WERI-Rb-1 (cell line): ENCODE measurements at regions not wholly inside any gene's neighbourhood (a gene's known extent, or its start where the extent isn't known, plus 50 kb on each side); places are given as distances from the start of the nearest gene placed in this dataset.

ENCODE experiments used
- DNase-seq: peaks from one replicate; pipeline ENCODE4 v3.0.0-alpha.2; 2020
- H3K27ac ChIP-seq: fragments of 250-450 bp; sonication (Bioruptor Pico); 2 replicates; pipeline ENCODE4 v1.5.1; 2020; ENCODE audit warnings: mild to moderate bottlenecking, moderate library complexity
- H3K27me3 ChIP-seq: fragments of 250-450 bp; sonication (Bioruptor Pico); 2 replicates; pipeline ENCODE4 v1.5.1; 2021; ENCODE audit warnings: mild to moderate bottlenecking, low read depth, moderate library complexity; ENCODE audit not compliant: insufficient read depth, severe bottlenecking
- H3K36me3 ChIP-seq: fragments of 250-450 bp; sonication (Bioruptor Pico); 2 replicates; pipeline ENCODE4 v1.5.1; 2020; ENCODE audit warnings: mild to moderate bottlenecking, moderate library complexity
- H3K4me3 ChIP-seq: 2 replicates; pipeline ENCODE4 v1.5.1; 2011; ENCODE audit warnings: low read depth, mild to moderate bottlenecking, control low read depth, low read length
- H3K9me3 ChIP-seq: fragments of 250-450 bp; sonication (Bioruptor Pico); 2 replicates; pipeline ENCODE4 v1.5.1; 2021; ENCODE audit warnings: mild to moderate bottlenecking, moderate library complexity; ENCODE audit not compliant: severe bottlenecking
- TF ChIP-seq, protein P1 (sequence below): IDR thresholded peaks from 2 replicates; pipeline ENCODE4 v1.5.1; 2011; ENCODE audit warnings: low read depth, mild to moderate bottlenecking, control low read depth, inconsistent platforms, low read length

DNA sequence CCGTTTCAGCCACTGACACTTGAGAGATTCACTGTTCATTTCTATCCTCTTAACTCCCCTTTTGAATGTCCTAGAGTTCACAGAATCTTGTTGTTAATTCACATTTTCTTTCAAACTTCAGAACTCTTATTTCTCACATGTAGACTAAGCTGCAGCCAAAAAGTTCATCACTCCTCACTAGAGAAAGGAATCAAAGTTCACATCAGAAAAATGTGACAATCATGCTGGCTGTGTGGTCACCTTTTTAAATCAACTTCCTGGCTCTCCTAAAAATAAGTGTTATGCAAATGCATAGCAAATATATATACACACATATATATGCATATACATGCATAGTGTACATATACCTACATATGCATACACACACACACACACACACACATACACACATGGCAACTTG lies 123.0 kb downstream of the CBLN4 start:
- H3K9me3 ChIP-seq = no peaks in the 10 kb centered on the region
- no peaks in the 10 kb centered on the region for H3K36me3 ChIP-seq
- peaks cover 31% of the 10 kb centered on the region for H3K27me3 ChIP-seq
- no peak overlapping the region for H3K4me3 ChIP-seq
- no peak for DNase-seq
- TF ChIP-seq, protein P1, sequence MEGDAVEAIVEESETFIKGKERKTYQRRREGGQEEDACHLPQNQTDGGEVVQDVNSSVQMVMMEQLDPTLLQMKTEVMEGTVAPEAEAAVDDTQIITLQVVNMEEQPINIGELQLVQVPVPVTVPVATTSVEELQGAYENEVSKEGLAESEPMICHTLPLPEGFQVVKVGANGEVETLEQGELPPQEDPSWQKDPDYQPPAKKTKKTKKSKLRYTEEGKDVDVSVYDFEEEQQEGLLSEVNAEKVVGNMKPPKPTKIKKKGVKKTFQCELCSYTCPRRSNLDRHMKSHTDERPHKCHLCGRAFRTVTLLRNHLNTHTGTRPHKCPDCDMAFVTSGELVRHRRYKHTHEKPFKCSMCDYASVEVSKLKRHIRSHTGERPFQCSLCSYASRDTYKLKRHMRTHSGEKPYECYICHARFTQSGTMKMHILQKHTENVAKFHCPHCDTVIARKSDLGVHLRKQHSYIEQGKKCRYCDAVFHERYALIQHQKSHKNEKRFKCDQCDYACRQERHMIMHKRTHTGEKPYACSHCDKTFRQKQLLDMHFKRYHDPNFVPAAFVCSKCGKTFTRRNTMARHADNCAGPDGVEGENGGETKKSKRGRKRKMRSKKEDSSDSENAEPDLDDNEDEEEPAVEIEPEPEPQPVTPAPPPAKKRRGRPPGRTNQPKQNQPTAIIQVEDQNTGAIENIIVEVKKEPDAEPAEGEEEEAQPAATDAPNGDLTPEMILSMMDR = no peak
- H3K27ac ChIP-seq = no peak overlapping the region

DNA sequence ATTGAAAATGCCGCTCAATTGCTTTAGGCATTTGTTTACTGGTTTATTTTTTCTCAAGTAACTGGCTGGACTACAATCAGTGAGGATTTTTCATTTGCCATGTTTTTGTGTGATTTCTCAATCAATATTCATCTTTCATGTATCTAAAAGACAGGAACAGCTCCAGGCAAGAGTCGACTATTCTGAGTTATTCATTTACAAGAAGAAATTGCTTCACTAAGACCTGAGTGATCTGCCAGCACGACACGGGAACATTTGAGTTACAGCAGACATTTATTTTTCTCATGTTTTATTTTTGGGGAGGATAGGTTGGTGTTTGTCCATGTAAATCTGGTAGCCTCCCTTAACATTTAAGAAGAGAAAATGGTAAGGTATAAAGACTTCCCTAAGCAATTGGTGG lies 124.1 kb downstream of the CBLN4 start:
- TF ChIP-seq, protein P1 = no peak
- Histone ChIP-seq H3K9me3 (no peaks in the 10 kb centered on the region), H3K27ac (no peak overlapping the region), H3K36me3 (no peaks in the 10 kb centered on the region), H3K4me3 (no peak overlapping the region), H3K27me3 (peaks cover 28% of the 10 kb centered on the region)
- DNase-seq = no peak

DNA sequence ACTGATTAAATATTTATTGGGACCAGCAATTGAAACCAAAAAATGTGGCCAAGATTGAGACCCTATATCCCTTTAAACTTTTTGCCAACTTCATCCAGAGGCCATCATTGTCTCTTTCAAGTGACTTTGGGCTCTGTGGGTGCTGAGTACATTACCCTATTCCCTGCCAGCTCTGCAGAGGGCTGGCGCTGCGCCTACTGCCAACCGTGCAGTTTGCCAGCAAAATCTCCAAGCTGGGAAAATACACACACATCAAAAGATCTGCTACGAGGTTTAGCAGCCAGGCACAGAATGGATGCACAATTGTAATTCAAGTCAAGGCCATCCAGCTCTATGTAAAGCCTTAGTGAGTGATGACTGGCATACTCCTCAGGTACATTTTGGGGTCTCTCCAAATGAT lies 125.0 kb downstream of the CBLN4 start:
- peaks cover 22% of the 10 kb centered on the region for H3K27me3 ChIP-seq
- no peaks in the 10 kb centered on the region for H3K9me3 ChIP-seq
- H3K36me3 ChIP-seq = no peaks in the 10 kb centered on the region
- no peak overlapping the region for H3K27ac ChIP-seq
- H3K4me3 ChIP-seq = no peak overlapping the region
- DNase-seq = no peak
- TF ChIP-seq, protein P1 = no peak

DNA sequence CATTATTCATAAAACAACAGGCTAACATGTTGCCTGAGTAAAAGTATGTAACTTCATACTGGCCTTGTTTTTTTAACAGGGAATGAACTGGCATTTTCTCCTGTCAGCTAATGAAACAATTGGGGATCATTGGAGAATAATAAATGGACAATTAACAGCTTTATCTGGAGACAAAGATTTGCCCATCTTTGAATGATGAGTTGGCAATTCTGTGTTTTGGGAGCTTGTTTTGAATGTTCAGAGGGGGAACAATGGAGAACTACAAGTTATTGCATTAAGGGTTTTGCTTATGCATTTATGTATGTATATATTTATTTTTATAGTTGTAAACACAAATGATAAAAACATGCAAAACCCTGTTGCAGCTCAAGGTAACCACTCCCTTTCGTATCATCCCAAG lies 150.3 kb downstream of the CBLN4 start:
- H3K27ac ChIP-seq = no peak overlapping the region
- TF ChIP-seq, protein P1 = no peak
- H3K9me3 ChIP-seq = no peaks in the 10 kb centered on the region
- H3K36me3 ChIP-seq = no peaks in the 10 kb centered on the region
- peaks cover 22% of the 10 kb centered on the region for H3K27me3 ChIP-seq
- no peak overlapping the region for H3K4me3 ChIP-seq
- DNase-seq = no peak

DNA sequence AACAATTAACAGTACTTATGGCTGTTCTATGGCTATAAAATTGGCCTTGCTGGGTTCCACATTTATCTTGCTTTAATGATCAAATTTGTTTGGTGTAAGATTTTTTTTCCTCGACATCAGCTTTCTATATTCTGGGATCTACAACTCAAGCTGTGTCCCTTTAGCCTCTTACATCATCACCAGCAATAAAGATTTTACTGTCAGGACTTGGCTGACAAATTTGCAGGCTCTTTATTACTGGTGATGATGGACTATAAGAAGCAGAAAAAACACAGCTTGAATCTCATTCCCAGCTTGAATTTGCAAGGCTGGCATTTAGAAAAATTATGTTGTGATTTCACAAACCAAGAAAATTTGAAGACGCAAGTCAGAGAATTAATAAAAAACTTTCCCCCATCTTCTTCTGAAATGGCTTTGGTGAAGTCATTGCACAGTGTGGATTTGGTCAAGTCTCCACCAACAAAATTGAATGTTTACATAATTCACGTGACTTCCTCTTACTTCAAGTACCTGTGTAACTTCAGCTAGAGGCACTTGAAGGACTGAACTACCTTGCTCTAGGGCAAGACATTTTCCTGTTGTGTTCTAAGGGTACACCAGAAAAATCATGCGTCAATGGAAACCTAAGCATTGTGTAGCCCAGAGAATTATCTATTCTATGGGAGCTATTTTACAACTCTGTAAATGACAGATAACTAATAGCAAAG lies 175.0 kb downstream of the CBLN4 start:
- Histone ChIP-seq H3K27me3 (peaks cover 40% of the 10 kb centered on the region), H3K36me3 (no peaks in the 10 kb centered on the region), H3K9me3 (no peaks in the 10 kb centered on the region), H3K27ac (no peak overlapping the region), H3K4me3 (no peak overlapping the region)
- TF ChIP-seq, protein P1 = no peak
- DNase-seq = no peak

DNA sequence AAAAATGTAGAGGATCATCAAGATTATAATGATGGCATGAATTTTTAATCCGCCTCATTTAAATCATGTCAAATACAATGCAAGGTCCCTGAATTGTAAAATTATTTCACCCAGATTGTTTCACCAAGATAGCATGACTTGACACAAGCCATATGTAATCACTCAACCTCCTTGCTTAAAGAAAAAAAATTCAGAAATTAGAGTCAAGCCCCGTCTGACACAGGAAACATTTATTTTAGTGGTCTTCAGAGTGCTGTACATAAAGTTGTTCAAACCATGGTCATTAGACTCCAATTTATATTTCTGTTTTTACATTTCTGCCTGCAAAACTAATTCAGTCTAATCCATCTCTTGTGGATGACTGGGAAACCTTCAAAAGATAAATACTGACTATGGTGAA lies 200.2 kb downstream of the CBLN4 start:
- DNase-seq = no peak
- TF ChIP-seq, protein P1 = no peak
- no peaks in the 10 kb centered on the region for H3K9me3 ChIP-seq
- H3K27ac ChIP-seq = no peak overlapping the region
- no peak overlapping the region for H3K4me3 ChIP-seq
- H3K36me3 ChIP-seq = no peaks in the 10 kb centered on the region
- H3K27me3 ChIP-seq = peaks cover 25% of the 10 kb centered on the region
